ENCODE measurements at regions not wholly inside any gene's neighbourhood (a gene's known extent, or its start where the extent isn't known, plus 50 kb on each side); places are given as distances from the start of the nearest gene placed in this dataset.

DNA sequence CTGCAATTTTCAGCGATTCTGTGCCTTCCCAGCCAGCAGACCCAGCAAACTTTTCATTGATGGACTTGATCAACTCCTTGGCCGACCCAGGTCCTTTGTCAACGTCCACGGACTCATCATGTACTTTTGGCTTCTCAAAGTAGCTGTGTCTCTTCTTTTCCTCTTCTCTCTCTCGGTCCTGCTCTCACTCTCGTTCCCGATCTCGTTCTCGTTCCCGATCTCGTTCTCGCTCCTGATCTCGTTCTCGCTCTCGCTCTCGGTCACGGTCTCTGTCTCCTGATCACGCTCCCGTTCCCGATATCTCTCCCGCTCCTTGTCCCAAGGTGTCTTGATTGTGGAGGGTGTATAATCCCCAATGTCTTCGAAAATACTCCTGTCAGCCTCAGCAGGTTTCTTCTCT lies 219.5 kb upstream of the FANCL start:
- TF ChIP-seq CTCF (IDR thresholded peaks at IDR 0.05; ENCODE audit: poor library complexity, severe bottlenecking) (no peak), EZH2 (IDR thresholded peaks at IDR 0.05; ENCODE audit: borderline replicate concordance, insufficient read depth, low read length, poor library complexity, severe bottlenecking) (no peak), REST (IDR thresholded peaks at IDR 0.05; ENCODE audit: borderline replicate concordance) (no peak), TAF1 (IDR thresholded peaks at IDR 0.05; ENCODE audit: low read depth) (no peak), POLR2AphosphoS5 (IDR thresholded peaks at IDR 0.05) (no peak), EP300 (conservative IDR thresholded peaks at IDR 0.05; ENCODE audit: poor library complexity, severe bottlenecking) (no peak)
